SKM-1 treated with dmso at 0.1 percent for 144 hours (cell line): ENCODE measurements at regions not wholly inside any gene's neighbourhood (a gene's known extent, or its start where the extent isn't known, plus 50 kb on each side); places are given as distances from the start of the nearest gene placed in this dataset.
"Not testable (repeated sequence)": the region's sequence is repeated elsewhere in the genome, so short reads cannot be mapped to it uniquely, and the experiment has no call there.

ENCODE experiments used
- DNase-seq: peaks from one replicate; lab custom pipeline; 2025; ENCODE audit not compliant: unreplicated experiment; lab: John Stamatoyannopoulos, UW

DNA sequence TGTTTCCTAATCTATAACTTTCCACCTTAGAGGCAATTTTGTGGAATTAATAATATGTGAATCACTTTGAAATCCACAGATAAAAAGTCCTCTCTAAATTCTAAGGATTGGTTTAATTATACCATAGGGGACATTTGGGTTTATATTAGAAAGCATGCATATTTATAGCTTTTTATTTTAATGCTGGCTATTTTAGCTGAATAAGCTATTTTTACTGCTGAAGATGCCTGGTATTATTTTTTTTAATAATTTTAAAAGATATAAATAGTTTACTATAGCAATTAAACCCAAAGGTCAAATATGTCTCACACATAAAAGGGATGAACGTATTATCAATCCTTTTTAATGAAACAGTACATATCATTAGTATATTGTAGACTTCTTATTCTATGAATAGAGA lies 415.4 kb downstream of the MAGEB5 start:
- DNase-seq: no peak

DNA sequence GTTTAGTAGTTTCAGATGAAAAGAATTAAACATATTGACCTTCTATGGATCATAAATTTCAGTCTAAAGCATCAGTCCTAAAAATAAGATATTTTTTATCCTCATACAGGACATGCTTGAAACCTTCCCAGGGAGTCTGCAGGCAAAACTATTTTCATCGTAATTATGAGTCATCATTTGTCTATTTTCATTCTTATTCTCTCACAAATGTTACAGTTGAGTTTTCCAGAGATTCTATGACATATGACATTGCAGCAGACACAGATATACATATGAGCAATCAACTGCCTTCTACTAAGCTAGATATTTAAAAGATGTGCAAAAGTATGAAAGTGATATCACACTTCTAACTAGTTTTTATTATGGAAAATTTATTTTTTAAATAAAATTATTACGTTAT lies 398.0 kb downstream of the MAGEB5 start:
- DNase-seq: no peak

DNA sequence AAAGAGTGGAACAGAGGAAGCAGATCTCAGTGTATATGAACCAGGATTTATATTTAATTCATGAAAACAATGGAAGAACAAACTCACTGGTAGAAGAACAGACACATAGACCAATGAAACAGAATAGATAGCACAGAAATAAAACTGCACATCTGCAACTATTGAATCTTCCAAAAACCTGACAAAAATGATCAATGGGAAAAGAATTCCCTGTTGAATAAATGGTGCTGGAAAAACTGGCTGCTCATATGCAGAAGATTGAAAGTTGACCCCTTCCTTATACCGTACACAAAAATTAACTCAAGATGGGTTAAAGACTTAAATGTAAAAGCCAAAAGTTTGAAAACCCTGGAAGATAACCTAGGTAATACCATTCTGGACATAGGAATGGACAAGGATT lies 391.0 kb downstream of the MAGEB5 start:
- no peak for DNase-seq

DNA sequence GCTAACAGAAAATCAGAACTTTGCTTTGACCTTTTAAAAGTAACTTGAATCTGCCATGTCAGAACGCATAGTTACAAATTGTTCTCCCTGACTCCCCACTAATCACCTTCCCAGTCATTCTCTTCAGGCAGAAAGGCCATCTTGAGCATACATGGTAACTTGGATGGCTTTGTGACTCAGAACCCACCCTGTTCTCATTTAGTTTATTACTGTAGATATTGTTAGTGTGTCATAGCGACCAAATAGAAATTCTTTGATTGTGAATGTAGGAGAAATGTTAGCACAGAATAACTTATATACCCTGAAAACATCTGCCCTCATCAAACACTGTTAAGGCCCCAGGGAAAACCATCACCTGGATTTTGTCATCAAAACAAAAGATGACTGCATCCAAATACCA lies 382.0 kb downstream of the MAGEB5 start:
- no peak for DNase-seq

DNA sequence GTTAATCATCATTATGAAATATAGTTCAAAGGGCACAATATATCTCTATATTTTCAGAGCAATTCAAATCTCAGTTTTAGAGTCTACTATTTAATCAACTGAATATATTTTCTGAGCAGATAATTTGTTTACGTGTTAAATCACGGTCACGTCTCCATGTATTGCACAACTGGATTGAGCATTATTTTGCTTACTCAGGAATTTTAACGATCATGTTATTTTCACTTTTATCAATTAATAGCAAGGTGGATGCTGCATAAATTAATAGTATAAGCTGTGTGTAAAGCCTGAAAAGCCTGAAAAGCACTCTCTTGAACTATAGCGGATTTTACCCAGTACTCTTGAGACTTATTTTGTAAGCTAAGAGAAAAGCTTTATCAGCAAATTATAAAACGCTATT lies 374.9 kb downstream of the MAGEB5 start:
- DNase-seq: no peak

DNA sequence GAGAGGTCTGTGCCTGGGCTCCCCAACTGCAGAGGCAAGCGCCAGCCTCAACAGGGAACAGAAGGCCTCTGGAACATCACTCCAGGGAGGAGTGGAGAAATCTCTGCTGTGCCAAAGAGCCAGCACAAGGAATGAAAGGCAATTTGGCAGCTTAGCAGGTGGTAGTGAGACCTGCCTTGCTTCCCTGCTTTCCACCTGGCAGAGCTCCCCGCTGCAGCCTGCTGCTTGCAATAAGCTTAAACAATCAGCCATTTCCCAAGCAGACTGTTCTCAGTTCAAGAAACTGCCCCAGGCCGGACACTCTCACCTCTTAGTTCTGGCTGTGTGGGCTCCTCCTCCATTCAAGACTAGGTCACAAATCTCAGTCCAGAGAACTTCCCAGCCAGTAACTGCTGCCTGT lies 370.6 kb downstream of the MAGEB5 start:
- DNase-seq: no peak

DNA sequence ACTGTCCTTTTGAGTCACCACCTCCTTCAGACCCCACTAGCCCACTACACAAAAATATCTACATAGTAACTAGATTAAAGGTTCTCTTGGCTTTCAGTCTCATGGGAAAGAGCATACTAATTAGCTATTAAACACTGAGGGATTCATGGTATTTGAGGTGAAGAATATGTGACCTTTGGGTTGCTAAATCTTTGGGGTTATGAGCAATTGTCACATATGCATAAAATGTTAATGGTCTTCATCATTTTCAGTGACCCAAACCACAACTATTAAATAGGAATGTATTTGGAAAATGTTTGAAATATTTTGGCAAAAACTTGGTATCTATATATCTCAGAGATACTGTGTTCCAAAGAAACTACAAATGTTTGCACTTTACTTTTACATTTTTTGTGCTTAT lies 365.1 kb downstream of the MAGEB5 start:
- DNase-seq: no peak

DNA sequence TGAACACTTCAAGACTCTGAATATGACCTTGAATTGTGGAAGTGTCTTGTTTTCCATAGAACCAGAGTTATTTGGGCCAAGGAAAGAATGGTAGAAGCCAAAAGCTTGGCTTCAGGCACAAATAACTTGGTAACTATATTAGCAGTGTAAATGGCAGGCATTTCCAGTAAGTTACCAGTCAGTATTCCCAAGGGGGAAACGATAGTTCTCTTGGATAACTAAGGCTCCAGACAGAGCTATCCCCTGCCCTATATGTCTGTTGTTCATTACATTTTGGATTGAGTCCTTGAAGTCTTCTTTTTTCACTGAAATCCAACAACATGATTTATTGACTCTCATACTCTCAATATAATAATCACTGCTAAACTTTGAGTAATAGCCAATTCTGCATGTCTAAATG lies 364.1 kb downstream of the MAGEB5 start:
- no peak for DNase-seq

DNA sequence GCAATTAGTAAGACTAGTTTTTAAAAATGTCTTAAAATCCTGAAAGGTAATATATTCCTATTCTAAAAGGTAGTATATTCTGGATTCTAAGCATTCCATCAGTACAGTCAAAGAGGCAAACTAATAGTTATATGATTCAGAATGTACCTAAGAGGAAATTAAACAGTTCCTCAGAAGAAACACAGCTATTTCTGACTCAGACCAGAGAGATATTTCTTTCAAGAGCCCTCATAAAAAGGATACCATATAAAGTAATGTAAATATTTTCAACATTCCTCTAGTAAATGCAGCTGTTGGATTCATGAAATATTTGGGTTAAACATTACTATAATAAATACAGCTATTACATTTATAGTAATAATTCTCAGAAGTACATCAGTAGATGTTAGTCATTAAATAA lies 358.3 kb downstream of the MAGEB5 start:
- DNase-seq: no peak

DNA sequence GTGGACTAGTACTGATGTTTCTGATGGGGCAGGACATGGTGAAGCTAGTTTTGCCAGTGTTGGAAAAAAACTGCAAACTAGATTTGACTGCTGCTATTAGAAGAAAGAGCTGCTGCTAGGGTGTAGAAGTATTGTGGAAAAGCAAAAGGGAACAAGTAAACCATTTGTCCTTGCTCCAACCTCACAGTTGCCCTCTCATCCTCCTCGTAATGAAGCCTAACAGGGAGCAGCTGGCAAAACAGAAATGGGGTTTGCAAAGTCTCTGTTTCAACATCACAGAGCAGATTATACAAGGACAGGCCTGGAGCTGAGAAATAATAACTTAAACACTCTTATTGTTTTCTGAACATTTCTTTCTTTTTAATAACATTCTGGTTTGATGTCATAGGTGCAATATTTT lies 346.2 kb downstream of the MAGEB5 start:
- DNase-seq: no peak

DNA sequence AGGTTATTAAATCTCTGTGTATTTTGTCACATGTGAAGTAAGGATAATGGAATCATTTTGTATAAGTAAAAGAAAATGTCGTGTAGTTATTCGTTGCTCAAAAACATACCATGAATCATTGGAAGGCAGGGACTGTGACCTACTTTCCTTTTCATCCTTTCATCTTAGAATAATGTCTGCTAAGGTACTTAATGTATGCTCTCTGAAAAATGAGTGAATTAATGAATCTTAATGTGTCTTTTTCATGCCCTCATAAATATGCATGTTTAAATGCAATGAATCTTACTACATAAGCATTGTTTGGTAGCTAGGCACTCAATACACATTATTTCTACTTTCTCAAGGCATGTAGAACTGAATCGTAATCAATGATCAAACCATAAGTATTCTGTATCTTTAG lies 343.9 kb downstream of the MAGEB5 start:
- no peak for DNase-seq

DNA sequence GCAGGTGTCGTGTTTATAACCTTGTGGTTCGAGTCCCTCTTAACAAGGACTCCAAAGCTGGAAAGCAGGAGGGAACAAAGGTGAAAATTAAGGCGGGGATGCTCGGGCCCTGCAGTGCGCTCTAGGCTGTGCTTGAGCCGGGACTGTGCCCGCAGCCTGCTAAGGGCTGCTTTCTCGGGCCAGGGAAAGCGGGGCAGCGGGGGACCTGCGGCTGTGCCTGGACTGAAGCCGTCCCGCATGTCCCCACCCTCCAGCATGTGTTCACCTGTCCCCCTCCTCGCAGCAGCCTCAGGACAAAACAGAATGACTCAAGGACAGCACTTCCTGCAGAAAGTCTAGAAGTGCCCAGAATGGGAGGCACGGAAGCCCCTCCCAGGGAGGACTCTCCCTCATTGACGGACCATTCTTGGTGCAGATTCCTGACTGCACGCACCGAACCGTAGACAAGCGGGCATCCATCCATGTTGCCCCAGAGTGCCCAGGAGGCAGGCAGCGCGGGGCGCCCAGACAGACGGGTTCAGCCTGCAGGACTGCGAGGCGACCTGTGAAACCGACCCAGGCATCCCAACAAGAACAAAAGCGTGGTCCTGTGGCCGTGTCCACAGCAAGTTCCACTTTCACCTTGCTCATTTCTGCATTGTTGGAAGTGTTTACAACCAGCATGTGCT lies 342.9 kb downstream of the MAGEB5 start:
- no peak for DNase-seq

DNA sequence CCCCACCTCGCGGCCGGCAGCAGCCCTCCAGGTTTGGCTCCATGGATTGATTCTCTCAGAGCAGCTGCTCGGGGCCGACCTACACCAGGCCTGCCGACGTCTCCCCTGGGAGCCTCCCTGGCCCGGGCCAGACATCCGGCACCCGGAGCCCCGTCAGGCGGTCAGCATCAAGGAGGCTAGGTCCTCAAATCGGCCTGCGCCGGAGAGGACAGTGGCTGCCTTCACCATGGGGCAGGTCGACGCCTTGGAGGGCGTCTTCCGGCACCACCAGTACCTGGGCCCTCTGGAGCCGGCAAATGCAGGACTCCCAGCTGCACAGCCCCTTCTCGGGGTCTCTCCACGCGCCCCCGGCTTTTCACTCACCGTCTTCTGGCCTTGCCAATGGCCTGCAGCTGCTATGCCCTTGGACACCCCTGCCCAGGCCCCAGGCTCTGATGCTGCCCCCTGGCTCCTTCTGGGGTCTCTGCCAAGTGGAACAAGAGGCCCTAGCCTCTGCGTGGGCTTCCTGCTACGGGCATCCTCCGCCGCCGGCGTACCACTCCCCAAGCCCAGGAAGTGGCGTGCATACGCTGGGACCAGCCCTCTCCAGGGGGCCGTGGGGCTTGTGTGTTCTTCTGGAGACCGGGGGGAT lies 341.8 kb downstream of the MAGEB5 start:
- no peak for DNase-seq

DNA sequence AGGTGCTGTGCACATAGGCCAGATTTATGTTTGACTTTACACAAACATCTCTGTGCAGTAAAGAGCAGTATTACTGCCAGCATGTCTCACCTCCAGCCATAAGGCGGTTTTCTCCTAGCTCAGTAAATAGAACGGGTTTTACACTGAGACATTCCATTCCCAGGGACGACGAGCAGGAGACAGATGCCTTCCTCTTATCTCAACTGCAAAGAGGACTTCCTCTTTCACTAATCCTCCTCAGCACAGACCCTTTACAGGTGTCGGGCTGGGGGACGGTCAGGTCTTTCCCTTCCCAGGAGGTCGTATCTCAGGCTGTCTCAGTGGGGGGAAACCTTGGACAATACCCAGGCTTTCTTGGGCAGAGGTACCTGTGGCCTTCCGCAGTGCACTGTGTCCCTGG lies 309.8 kb downstream of the MAGEB5 start:
- DNase-seq: not testable (repeated sequence)

DNA sequence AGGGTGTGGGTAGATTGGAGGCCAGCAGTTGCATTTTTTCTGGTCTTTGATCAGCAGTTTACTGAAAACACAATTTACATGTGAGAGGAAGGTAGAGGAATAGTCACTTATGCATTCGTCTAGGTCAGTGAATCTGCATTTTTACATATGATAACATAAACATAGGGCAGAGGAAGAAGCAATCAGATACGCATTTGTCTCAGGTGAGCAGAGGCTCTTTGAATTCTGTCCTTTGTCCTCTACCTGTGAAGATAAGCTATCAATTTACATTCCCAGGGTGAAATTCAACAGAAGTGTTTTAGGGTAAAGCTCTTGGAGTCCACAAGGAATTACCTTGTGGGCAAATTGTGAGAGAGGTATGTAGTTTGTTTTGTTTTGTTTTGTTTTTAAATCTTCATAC lies 306.5 kb downstream of the MAGEB5 start:
- DNase-seq: no peak

DNA sequence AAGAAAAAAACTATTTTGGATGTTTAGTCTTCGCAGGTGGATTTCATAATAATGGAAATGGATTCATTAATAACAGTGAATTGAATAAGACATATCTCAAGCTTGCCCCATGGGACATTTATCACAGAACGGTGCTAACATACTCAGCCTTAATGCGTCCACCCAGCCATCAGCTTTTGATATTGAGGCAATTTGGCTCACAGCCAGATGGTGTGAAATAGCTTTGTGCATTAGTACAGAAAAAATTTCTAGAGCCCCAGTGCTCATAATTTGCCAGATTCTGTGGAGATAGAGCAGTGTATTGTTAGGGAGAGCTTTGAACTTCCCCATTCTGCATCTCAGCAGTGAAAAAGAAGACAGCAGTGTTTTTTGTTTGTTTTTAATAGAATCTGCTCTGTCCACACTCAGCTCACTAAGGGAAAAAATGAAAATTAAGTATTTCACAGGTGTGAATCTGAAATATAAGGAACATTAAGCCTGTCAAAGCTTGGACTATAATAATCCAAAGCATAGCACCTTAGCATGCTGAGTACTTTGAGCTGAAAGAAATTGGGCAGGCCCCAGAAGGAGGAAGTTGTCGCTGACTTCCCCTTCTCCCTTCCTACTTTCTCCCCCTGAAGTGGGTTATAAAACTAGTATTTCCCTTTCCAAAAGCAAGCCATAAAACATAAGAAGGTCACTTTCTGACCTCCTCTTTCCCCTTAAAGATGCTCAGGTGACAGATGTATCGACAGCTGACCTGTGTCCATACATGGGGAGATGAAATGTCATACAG lies 295.8 kb downstream of the MAGEB5 start:
- peak; percentile 26 for DNase-seq

DNA sequence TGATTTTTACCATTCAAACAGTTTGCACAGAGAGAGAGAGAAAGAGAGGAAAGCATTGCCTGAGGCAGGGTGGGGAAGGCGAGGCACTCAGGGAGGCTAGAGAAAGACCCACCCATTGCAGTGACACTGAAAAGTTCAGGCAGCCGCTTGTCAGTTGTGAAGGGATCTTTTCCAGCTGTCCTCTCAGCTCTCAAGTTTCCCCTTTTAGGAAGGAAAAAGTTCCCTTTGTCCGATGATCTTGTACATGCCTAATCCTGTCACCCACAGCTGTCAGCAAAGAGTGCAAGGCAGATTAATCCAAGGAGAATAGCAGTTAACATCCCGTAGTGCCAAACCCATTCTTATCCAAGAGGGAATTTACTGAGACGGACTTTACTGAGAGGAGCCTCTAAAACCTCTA lies 255.0 kb downstream of the MAGEB5 start:
- DNase-seq: no peak

DNA sequence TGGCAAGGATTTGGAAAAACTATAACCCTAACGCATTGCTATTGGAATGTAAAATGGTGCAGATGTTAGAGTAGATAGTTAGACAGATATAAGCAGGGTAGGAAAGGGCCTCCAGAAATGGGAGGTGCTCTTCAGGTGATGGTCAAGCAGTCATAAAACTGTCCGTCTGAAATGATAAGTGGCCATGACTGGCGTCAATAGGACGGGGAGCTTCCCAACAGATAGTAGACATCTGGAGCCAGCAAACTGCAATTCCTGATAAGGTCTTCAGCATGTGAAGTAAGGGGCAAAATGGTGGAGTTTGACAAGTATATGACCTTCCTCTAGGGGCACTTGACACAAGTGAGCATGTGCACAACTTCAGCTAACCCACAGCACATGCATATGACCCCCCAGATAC lies 250.4 kb downstream of the MAGEB5 start:
- no peak for DNase-seq

DNA sequence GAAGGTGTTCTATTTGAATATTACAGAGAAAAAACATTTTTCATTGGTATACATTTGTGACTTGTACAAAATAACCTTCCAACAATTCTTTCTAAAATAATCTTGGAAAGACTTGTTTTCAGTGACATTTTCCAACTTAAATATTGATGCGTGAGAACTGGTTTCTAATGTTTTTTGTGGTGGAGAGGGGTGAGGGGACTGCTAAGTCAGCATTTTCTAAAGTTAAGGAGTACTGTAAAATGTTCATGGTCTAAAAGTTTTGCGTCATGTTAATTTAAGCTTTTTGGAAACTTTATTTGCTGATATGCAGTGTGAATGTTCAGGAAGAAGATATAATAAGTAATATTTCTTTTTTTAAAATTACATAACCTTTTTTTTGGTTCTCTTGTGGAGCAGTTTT lies 229.3 kb downstream of the MAGEB5 start:
- DNase-seq: no peak

DNA sequence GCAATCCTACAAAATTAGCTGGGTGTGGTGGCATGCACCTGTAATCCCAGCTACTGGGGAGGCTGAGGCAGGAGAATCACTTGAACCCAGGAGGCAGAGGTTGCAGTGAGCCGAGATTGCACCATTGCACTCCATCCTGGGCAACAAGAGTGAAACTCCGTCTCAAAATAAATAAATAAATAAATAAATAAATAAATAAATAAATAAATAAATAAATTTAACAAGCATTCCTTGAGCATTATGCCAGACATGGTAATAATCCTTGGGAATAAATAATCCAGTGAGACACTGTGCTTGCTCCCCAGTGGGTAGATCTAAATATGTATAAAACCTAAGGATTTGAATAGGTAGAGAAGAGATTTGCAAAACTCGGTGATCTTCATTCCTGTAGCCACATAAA lies 228.4 kb downstream of the MAGEB5 start:
- not testable (repeated sequence) for DNase-seq

DNA sequence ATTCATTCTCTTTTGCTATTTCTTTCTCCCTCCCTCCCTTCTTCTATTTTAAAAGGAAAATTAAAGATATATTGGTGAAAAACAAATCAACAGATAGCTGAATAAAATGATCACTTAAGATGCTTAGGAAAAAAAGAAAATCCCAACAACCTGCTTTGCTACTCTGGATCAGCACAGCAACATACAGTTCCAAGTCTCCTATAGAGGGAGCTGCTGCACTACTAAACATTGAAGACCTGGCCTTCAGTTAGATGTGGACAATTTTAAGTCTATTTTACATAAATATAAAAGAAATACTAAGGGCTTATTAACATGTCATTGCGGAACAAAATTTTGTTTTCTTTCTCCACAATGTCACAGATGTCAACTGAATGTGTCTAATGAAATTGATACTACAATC lies 226.4 kb downstream of the MAGEB5 start:
- DNase-seq: no peak

DNA sequence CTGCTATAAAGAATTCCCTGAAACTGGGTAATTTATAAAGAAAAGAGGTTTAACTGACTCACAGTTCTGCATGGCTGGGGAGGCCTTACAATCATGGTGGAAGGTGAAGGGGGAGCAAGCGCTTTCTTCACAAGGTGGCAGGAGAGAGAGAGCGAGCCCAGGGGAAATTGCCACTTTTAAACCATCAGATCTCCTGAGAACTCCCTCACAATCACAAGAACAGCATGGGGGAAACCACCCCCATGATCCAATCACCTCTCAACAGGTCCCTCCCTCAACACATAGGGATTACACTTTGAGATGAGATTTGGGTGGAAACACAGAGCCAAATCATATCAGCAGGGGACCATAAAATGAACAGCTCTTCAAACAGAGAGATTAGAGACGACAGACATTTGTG lies 198.6 kb downstream of the MAGEB5 start:
- DNase-seq: no peak
